ENCODE measurements at regions not wholly inside any gene's neighbourhood (a gene's known extent, or its start where the extent isn't known, plus 50 kb on each side); places are given as distances from the start of the nearest gene placed in this dataset.

GRCh38 chr3:78003090-78003489 lies 963.2 kb downstream of the ROBO2 start:
- in situ Hi-C loops (cut with HindIII; ENCODE audit: extremely low pct_ligation_motif_present, low pct_unique_long_range_greater_than_20kb): no loop called here
- no peak for ATAC-seq

More at GRCh38 chr3:78003090-78003489, 963.2 kb downstream of the ROBO2 start:
- Histone ChIP-seq H2AFZ (ENCODE audit: low read length) (no peak overlapping the region), H4K20me1 (ENCODE audit: insufficient read depth, low read length) (no peaks in the 10 kb centered on the region), H3K79me2 (ENCODE audit: insufficient read depth, low read length) (no peaks in the 10 kb centered on the region), H3K36me3 (replicated peaks in 1 of 2; ENCODE audit: control insufficient read depth in 1 of 2, insufficient read depth in 2 of 2, low read length in 2 of 2) (no peaks in the 10 kb centered on the region), H3K27ac (ENCODE audit: extremely low read length, insufficient read depth, low read length) (no peak overlapping the region), H3K27me3 (ENCODE audit: control insufficient read depth in 1 of 2, insufficient read depth in 2 of 2, low read length in 2 of 2) (no peaks in the 10 kb centered on the region), H3K4me2 (ENCODE audit: low read depth, low read length) (no peak overlapping the region), H3K4me1 (ENCODE audit: insufficient read depth, low read length) (no peaks in the 10 kb centered on the region), H3K9ac (ENCODE audit: insufficient read depth, low read depth, low read length) (no peak overlapping the region), H3K9me3 (ENCODE audit: low read length) (no peaks in the 10 kb centered on the region), H3K4me3 (replicated peaks in 1 of 3; ENCODE audit: insufficient read depth in 1 of 3, low read depth in 2 of 3, low read length in 3 of 3) (no peak overlapping the region)
- CTCF ChIA-PET (ENCODE audit: low intra/inter-chr PET ratio, low total read pairs): no interaction called here
- no TSS peak for BruUV-seq (replicated peaks)
- no peak for DNase-seq (ENCODE audit: low spot score)
- TF ChIP-seq HNF4A (CRISPR knock-in tag; IDR thresholded peaks at IDR 0.05) (no peak), ZNF275 (CRISPR knock-in tag; IDR thresholded peaks at IDR 0.05; ENCODE audit: borderline replicate concordance) (no peak), SMAD3 (CRISPR knock-in tag; IDR thresholded peaks at IDR 0.05) (no peak), ZSCAN22 (CRISPR knock-in tag; IDR thresholded peaks at IDR 0.05) (no peak), ZBTB43 (CRISPR knock-in tag; conservative IDR thresholded peaks at IDR 0.05) (no peak), TFE3 (CRISPR knock-in tag; IDR thresholded peaks at IDR 0.05) (no peak), ZSCAN21 (CRISPR knock-in tag; IDR thresholded peaks at IDR 0.05; ENCODE audit: borderline replicate concordance) (no peak), RXRA (CRISPR knock-in tag; IDR thresholded peaks at IDR 0.05) (no peak), ZNF614 (CRISPR knock-in tag; IDR thresholded peaks at IDR 0.05; ENCODE audit: borderline replicate concordance) (no peak), IKZF5 (CRISPR knock-in tag; IDR thresholded peaks at IDR 0.05) (no peak), ZNF101 (CRISPR knock-in tag; IDR thresholded peaks at IDR 0.05; ENCODE audit: borderline replicate concordance, low read depth) (no peak), FOXP1 (IDR thresholded peaks at IDR 0.05) (no peak), FOXP1 (CRISPR knock-in tag; IDR thresholded peaks at IDR 0.05) (no peak), RBM39 (IDR thresholded peaks at IDR 0.05; ENCODE audit: low read depth, low read length, poor library complexity, severe bottlenecking) (no peak), NFYB (CRISPR knock-in tag; IDR thresholded peaks at IDR 0.05) (no peak), ZNF619 (CRISPR knock-in tag; IDR thresholded peaks at IDR 0.05) (no peak)
- TF ChIP-seq, protein P1, sequence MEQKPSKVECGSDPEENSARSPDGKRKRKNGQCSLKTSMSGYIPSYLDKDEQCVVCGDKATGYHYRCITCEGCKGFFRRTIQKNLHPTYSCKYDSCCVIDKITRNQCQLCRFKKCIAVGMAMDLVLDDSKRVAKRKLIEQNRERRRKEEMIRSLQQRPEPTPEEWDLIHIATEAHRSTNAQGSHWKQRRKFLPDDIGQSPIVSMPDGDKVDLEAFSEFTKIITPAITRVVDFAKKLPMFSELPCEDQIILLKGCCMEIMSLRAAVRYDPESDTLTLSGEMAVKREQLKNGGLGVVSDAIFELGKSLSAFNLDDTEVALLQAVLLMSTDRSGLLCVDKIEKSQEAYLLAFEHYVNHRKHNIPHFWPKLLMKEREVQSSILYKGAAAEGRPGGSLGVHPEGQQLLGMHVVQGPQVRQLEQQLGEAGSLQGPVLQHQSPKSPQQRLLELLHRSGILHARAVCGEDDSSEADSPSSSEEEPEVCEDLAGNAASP (CRISPR knock-in tag; IDR thresholded peaks at IDR 0.05; ENCODE audit: borderline replicate concordance): no peak
- WGBS (ENCODE audit: low lambda C conversion rate): no CpG with 5 or more reads among the region's 4 CpGs
- intact Hi-C loops (cut with micrococcal nuclease; ENCODE audit: unreplicated experiment): no loop called here
- FAIRE-seq: no peak
- POLR2A ChIA-PET: no interaction called here
